Heart right ventricle (tissue), 16 donors: ENCODE measurements at regions not wholly inside any gene's neighbourhood (a gene's known extent, or its start where the extent isn't known, plus 50 kb on each side); places are given as distances from the start of the nearest gene placed in this dataset.

Source experiments
- ATAC-seq, 8 donors: fragments of 200-7000 bp; cut with Tn5 transposase; one replicate each; pipeline ENCODE4 v1.9.1; 2020; ENCODE audit warnings: mild to moderate bottlenecking in 8 of 8, moderate library complexity in 8 of 8, moderate number of reproducible peaks in 1 of 8
- DNase-seq, 2 donors: peaks; one replicate each; pipeline ENCODE4 v3.0.0-alpha.2; 2020
- H3K27ac ChIP-seq, 10 donors: fragments of 200-600 bp; sonication (generic) in 2 of 10; one replicate each; pipeline versions ENCODE4 v1.5.0 to v1.8.0; 2020 to 2022; ENCODE audit warnings: mild to moderate bottlenecking in 3 of 10
- H3K27me3 ChIP-seq, 7 donors: fragments of 200-600 bp; one replicate each; pipeline ENCODE4 v1.8.0; 2021 to 2022; ENCODE audit warnings: mild to moderate bottlenecking in 2 of 7
- H3K36me3 ChIP-seq, 9 donors: fragments of 200-600 bp; sonication (generic) in 1 of 9; one replicate each; pipeline versions ENCODE4 v1.5.0 to v1.8.0; 2020 to 2022; ENCODE audit warnings: mild to moderate bottlenecking in 2 of 9
- H3K4me1 ChIP-seq, 9 donors: fragments of 200-600 bp; sonication (generic) in 1 of 9; one replicate each; pipeline versions ENCODE4 v1.5.0 to v1.8.0; 2020 to 2022; ENCODE audit warnings: mild to moderate bottlenecking in 4 of 9
- H3K4me3 ChIP-seq, 10 donors: fragments of 200-600 bp; sonication (generic) in 2 of 10; one replicate each; pipeline versions ENCODE4 v1.5.0 to v1.8.0; 2020 to 2022; ENCODE audit warnings: mild to moderate bottlenecking in 7 of 10, moderate library complexity in 2 of 10
- H3K9me3 ChIP-seq, 11 donors: fragments of 200-600 bp in 10 of 11; sonication (generic) in 2 of 11; one replicate each; pipeline versions ENCODE4 v1.5.0 to v1.8.0; 2013 to 2022; ENCODE audit warnings: mild to moderate bottlenecking in 2 of 11, control low read depth in 1 of 11, moderate library complexity in 1 of 11
- WGBS, 2 donors: extraction: QIAGEN DNeasy Blood & Tissue Kit; methylation state at CpG; one replicate each; pipeline ENCODE4 v1.1.7; 2013; ENCODE audit warnings: inconsistent platforms in 1 of 2; 5-methylcytosine and 5-hydroxymethylcytosine counted together
- intact Hi-C, 10 donors: fragments of 100-400 bp; cut with DNase I; formaldehyde crosslinking; loops; one replicate each; pipeline versions ENCODE4 v1.11.1 to v1.14.2; 2022
- TF ChIP-seq, protein P1 (sequence below), 9 donors: fragments of 200-600 bp; sonication (generic) in 2 of 9; IDR thresholded peaks; one replicate each; pipeline versions ENCODE4 v1.5.0 to v1.8.0; 2021 to 2022; ENCODE audit warnings: antibody characterized with exemption in 9 of 9, mild to moderate bottlenecking in 5 of 9, moderate library complexity in 1 of 9
- donor health status: Arrhythmogenic right ventricular cardiomyopathy.
- donor health status: ischemic (EF 13 %, LVEDD 7.1; RV severe dilation, severe dysfunction).
- donor health status: healthy with polysubstance abuse.
- donor health status: DM: no; HTN: yes; CAD: no.
- donor health status: DM: no; HTN: no; CAD: no.
- donor health status: ischemic (EF 25% LVEDD 6.9; RV normal size, moderate dysfunction).
- donor health status: ischemic (EF 25% LVEDD 5.7; RV mildly dilated, moderate dysfunction).
- donor health status: healthy.
- donor health status: DM: yes; HTN: yes; CAD: no.
- donor health status: Ischemic cardiomyopathy.
- donor health status: ischemic (EF 35%, LVEDD 5.7; RV mildly dilated, moderate dysfunction).
- donor health status: nonischemic (EF 11% LVEDD 7.7; RV severe dilation, severe dysfunction).
- donor health status: DM: yes; HTN: yes; CAD: no.
- donor health status: PGD.
- donor health status: ischemic (EF 29% LVEDD 5.4; RV normal size, mild dysfunction).
- donor health status: nonischemic (EF 23%, LVEDD 6.1; RV moderate dilation, normal function).

DNA sequence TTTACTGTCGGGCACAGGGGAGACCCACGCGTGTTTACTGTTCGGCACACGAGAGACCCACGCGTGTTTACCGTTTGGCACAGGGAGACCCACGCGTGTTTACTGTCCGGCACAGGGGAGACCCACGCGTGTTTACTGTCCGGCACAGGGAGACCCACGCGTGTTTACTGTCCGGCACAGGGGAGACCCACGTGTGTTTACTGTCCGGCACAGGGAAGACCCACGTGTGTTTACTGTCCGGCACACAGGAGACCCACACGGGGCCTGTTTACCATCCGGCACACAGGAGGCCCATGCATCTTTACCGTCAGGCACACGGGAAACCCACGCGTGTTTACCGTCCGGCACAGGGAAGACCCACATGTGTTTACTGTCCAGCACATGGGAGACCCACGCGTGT is 525.1 kb downstream of the BRD1 start:
- Histone ChIP-seq H3K4me1 (no peaks in the 10 kb centered on the region), H3K9me3 (no peaks in the 10 kb centered on the region), H3K4me3 (no peak overlapping the region), H3K36me3 (no peaks in the 10 kb centered on the region), H3K27me3 (peaks cover 0 to 62% (median 49%) of the 10 kb centered on the region in 7 donors), H3K27ac (no peak overlapping the region)
- DNase-seq: no peak
- TF ChIP-seq, protein P1, sequence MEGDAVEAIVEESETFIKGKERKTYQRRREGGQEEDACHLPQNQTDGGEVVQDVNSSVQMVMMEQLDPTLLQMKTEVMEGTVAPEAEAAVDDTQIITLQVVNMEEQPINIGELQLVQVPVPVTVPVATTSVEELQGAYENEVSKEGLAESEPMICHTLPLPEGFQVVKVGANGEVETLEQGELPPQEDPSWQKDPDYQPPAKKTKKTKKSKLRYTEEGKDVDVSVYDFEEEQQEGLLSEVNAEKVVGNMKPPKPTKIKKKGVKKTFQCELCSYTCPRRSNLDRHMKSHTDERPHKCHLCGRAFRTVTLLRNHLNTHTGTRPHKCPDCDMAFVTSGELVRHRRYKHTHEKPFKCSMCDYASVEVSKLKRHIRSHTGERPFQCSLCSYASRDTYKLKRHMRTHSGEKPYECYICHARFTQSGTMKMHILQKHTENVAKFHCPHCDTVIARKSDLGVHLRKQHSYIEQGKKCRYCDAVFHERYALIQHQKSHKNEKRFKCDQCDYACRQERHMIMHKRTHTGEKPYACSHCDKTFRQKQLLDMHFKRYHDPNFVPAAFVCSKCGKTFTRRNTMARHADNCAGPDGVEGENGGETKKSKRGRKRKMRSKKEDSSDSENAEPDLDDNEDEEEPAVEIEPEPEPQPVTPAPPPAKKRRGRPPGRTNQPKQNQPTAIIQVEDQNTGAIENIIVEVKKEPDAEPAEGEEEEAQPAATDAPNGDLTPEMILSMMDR (IDR thresholded peaks at IDR 0.05): no peak
- 91 to 93% methylated on average over 31 of the region's 31 CpGs for WGBS, 2 donors
- ATAC-seq: no peak
- intact Hi-C loops: loop anchor here in 7 of 10 donors (5.0 to 10.0 kb wide), 5 partner anchors 258 to 728 kb away; no protein-coding TSS in a partner anchor

DNA sequence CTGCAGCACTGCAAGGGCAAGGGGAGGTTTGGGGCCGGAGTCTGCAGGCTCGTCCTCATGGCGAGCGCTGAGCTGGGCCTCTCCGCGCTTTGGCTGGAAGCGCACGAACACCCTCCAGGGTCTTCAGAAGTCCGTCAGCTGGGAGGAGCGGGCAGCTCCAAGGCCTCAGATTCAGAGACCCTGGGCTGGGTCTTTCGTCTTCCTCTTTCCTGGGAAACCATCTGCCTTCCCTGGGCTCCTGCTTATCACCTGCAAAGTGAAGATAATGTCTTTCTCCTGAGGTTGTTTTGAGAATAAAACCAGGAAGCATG is 525.6 kb downstream of the BRD1 start:
- 81 to 84% methylated on average over 11 of the region's 11 CpGs for WGBS, 2 donors
- H3K4me3 ChIP-seq: no peak overlapping the region
- TF ChIP-seq, protein P1 (IDR thresholded peaks at IDR 0.05): no peak
- ATAC-seq: no peak
- intact Hi-C loops: loop anchor here in 7 of 10 donors (5.0 to 10.0 kb wide), 5 partner anchors 257 to 727 kb away; no protein-coding TSS in a partner anchor
- H3K36me3 ChIP-seq: no peaks in the 10 kb centered on the region
- H3K9me3 ChIP-seq: no peaks in the 10 kb centered on the region
- no peaks in the 10 kb centered on the region for H3K4me1 ChIP-seq
- no peak for DNase-seq
- peaks cover 0 to 58% (median 45%) of the 10 kb centered on the region in 7 donors for H3K27me3 ChIP-seq
- no peak overlapping the region for H3K27ac ChIP-seq

- Histone ChIP-seq H3K27me3 (peaks cover 0 to 53% (median 40%) of the 10 kb centered on the region in 7 donors), H3K36me3 (no peaks in the 10 kb centered on the region), H3K4me1 (no peaks in the 10 kb centered on the region), H3K9me3 (no peaks in the 10 kb centered on the region), H3K4me3 (no peak overlapping the region), H3K27ac (no peak overlapping the region)
- DNase-seq (no peak), ATAC-seq (no peak)
- 79% methylated on average over 35 to 37 of the region's 37 CpGs for WGBS, 2 donors
- intact Hi-C loops: loop anchor here in 7 of 10 donors (5.0 to 10.0 kb wide), 5 partner anchors 257 to 727 kb away; no protein-coding TSS in a partner anchor
- TF ChIP-seq, protein P1 (IDR thresholded peaks at IDR 0.05): no peak
These were observed 526.1 kb downstream of the BRD1 start for GRCh38 chr22:49301398-49302149.

- WGBS, 2 donors: 77 to 80% methylated on average over 15 of the region's 15 CpGs
- no peak for DNase-seq
- intact Hi-C loops: loop anchor here in 7 of 10 donors (5.0 to 10.0 kb wide), 5 partner anchors 256 to 726 kb away; no protein-coding TSS in a partner anchor
These were observed 526.7 kb downstream of the BRD1 start for GRCh38 chr22:49300951-49301397.

More at GRCh38 chr22:49300951-49301397, 526.7 kb downstream of the BRD1 start:
- Histone ChIP-seq H3K9me3 (no peaks in the 10 kb centered on the region), H3K27ac (no peak overlapping the region), H3K4me3 (no peak overlapping the region), H3K36me3 (no peaks in the 10 kb centered on the region), H3K27me3 (peaks cover 0 to 47% (median 35%) of the 10 kb centered on the region in 7 donors), H3K4me1 (no peaks in the 10 kb centered on the region)
- no peak for ATAC-seq
- TF ChIP-seq, protein P1 (IDR thresholded peaks at IDR 0.05): no peak
